WTC11 (cell line): ENCODE measurements at regions not wholly inside any gene's neighbourhood (a gene's known extent, or its start where the extent isn't known, plus 50 kb on each side); places are given as distances from the start of the nearest gene placed in this dataset.

Experiments
- ATAC-seq: fragments of 200-7000 bp; cut with Tn5 transposase; 2 replicates; pipeline ENCODE4 v1.10.0; 2021; ENCODE audit warnings: mild to moderate bottlenecking, moderate library complexity
- CTCF ChIA-PET: fragments of 300-600 bp; sonication (Branson Sonifier 250); formaldehyde crosslinking; loops from one replicate; lab custom pipeline; 2021; ENCODE audit warnings: antibody characterized with exemption; lab: Charles Lee
- POLR2A ChIA-PET: fragments of 350-600 bp; sonication (Branson Sonifier 250); formaldehyde crosslinking; loops from one replicate; lab custom pipeline; 2021; ENCODE audit warnings: antibody characterized with exemption; lab: Charles Lee
- DNase-seq: peaks from one replicate; pipeline ENCODE4 v3.0.0; 2021; ENCODE audit warnings: low spot score
- H3K27ac Mint-ChIP-seq: 2 replicates; pipeline ENCODE4 v1.8.0; 2021; ENCODE audit warnings: mixed read lengths
- H3K27me3 Mint-ChIP-seq: 2 replicates; pipeline ENCODE4 v1.8.0; 2021; ENCODE audit warnings: low read depth, mild to moderate bottlenecking, moderate library complexity, mixed read lengths
- H3K36me3 Mint-ChIP-seq: 2 replicates; pipeline ENCODE4 v1.8.0; 2021; ENCODE audit warnings: mixed read lengths
- H3K4me1 Mint-ChIP-seq: 2 replicates; pipeline ENCODE4 v1.8.0; 2022; ENCODE audit warnings: mixed read lengths
- H3K4me3 Mint-ChIP-seq: 2 replicates; pipeline ENCODE4 v1.8.0; 2021; ENCODE audit warnings: mild to moderate bottlenecking, moderate library complexity, mixed read lengths
- H3K9me3 Mint-ChIP-seq: 2 replicates; pipeline ENCODE4 v1.8.0; 2021; ENCODE audit warnings: mixed read lengths
- CBFB ChIP-seq: sonication (generic); formaldehyde crosslinking; IDR thresholded peaks from 2 replicates; pipeline ENCODE4 v1.8.1; 2022; ENCODE audit warnings: mild to moderate bottlenecking, low read depth, missing genetic modification reagents
- E2F5 ChIP-seq: sonication (generic); formaldehyde crosslinking; IDR thresholded peaks from 2 replicates; pipeline ENCODE4 v1.8.1; 2022; ENCODE audit warnings: mild to moderate bottlenecking, moderate library complexity, missing genetic modification reagents
- ERG ChIP-seq: fragments of 250-450 bp; sonication (Bioruptor Pico); IDR thresholded peaks from 2 replicates; pipeline ENCODE4 v1.8.0; 2021; ENCODE audit warnings: mild to moderate bottlenecking
- FOXK1 ChIP-seq: sonication (generic); formaldehyde crosslinking; IDR thresholded peaks from 2 replicates; pipeline ENCODE4 v1.8.0; 2022; ENCODE audit warnings: mild to moderate bottlenecking, moderate library complexity, missing genetic modification reagents
- FOXP4 ChIP-seq: sonication (generic); formaldehyde crosslinking; IDR thresholded peaks from 2 replicates; pipeline ENCODE4 v1.8.0; 2022; ENCODE audit warnings: mild to moderate bottlenecking, missing genetic modification reagents
- GABPB1 ChIP-seq: sonication (generic); formaldehyde crosslinking; IDR thresholded peaks from 2 replicates; pipeline ENCODE4 v1.8.1; 2023; ENCODE audit warnings: mild to moderate bottlenecking, missing genetic modification reagents
- HMGXB4 ChIP-seq: sonication (generic); formaldehyde crosslinking; IDR thresholded peaks from 2 replicates; pipeline ENCODE4 v1.8.1; 2023; ENCODE audit warnings: mild to moderate bottlenecking, moderate library complexity, missing genetic modification reagents
- IRF2 ChIP-seq: sonication (generic); formaldehyde crosslinking; IDR thresholded peaks from 2 replicates; pipeline ENCODE4 v1.8.0; 2022; ENCODE audit warnings: low read depth, missing genetic modification reagents, borderline replicate concordance
- NR3C1 ChIP-seq: sonication (generic); formaldehyde crosslinking; conservative IDR thresholded peaks from 2 replicates; pipeline ENCODE4 v1.8.1; 2023; ENCODE audit warnings: low read depth, mild to moderate bottlenecking, missing genetic modification reagents
- PRDM15 ChIP-seq: sonication (generic); formaldehyde crosslinking; IDR thresholded peaks from 2 replicates; pipeline ENCODE4 v1.8.0; 2022; ENCODE audit warnings: missing genetic modification reagents
- TP53 ChIP-seq: sonication (generic); formaldehyde crosslinking; IDR thresholded peaks from 2 replicates; pipeline ENCODE4 v1.8.1; 2023; ENCODE audit warnings: mild to moderate bottlenecking, missing genetic modification reagents
- ZNF396 ChIP-seq: fragments of 250-450 bp; sonication (Bioruptor Pico); IDR thresholded peaks from 2 replicates; pipeline ENCODE4 v1.8.0; 2021; ENCODE audit warnings: mild to moderate bottlenecking, moderate library complexity, borderline replicate concordance

GRCh38 chr12:90020436-90020835, 311.8 kb upstream of the ATP2B1 start:
- Mint-ChIP-seq H3K27ac (no peak overlapping the region), H3K4me1 (peaks cover 8% of the 10 kb centered on the region; the same call in 1 of the 2 replicates), H3K36me3 (no peaks in the 10 kb centered on the region), H3K4me3 (no peak overlapping the region)
- ChIA-PET POLR2A (no interaction called here), CTCF (no interaction called here)
- DNase-seq (no peak), ATAC-seq (no peak)
- TF ChIP-seq NR3C1 (CRISPR knock-in tag): no peak
- TF ChIP-seq ZNF396 (CRISPR knock-in tag): no peak
- no peak for TF ChIP-seq FOXP4 (CRISPR knock-in tag)
- TF ChIP-seq, all 79 proteins: peak for 0
- Mint-ChIP-seq H3K27me3 (no peaks in the 10 kb centered on the region), H3K9me3 (no peaks in the 10 kb centered on the region)

GRCh38 chr12:90020014-90020413, 311.4 kb upstream of the ATP2B1 start:
- no peak overlapping the region for H3K4me3 Mint-ChIP-seq
- CTCF ChIA-PET: no interaction called here
- TF ChIP-seq PRDM15 (no peak), E2F5 (no peak), HMGXB4 (CRISPR knock-in tag) (no peak), IRF2 (CRISPR knock-in tag) (no peak), GABPB1 (no peak), ERG (no peak), TP53 (CRISPR knock-in tag) (no peak), CBFB (no peak), FOXP4 (CRISPR knock-in tag) (no peak), FOXK1 (CRISPR knock-in tag) (no peak)
- TF ChIP-seq, all 79 proteins: peak for 0
- no peaks in the 10 kb centered on the region for H3K9me3 Mint-ChIP-seq
- POLR2A ChIA-PET: no interaction called here
- H3K27me3 Mint-ChIP-seq: no peaks in the 10 kb centered on the region
- no peaks in the 10 kb centered on the region for H3K36me3 Mint-ChIP-seq
- DNase-seq (no peak), ATAC-seq (no peak)
- no peak overlapping the region for H3K27ac Mint-ChIP-seq
- H3K4me1 Mint-ChIP-seq: peaks cover 8% of the 10 kb centered on the region; the same call in 1 of the 2 replicates
